Prostate gland (tissue), 2 donors: ENCODE measurements at regions not wholly inside any gene's neighbourhood (a gene's known extent, or its start where the extent isn't known, plus 50 kb on each side); places are given as distances from the start of the nearest gene placed in this dataset.

Experiments
- DNase-seq: peaks from one replicate; pipeline ENCODE4 v3.0.0-alpha.2; 2019; ENCODE audit warnings: low spot score
- H3K27ac ChIP-seq, 2 donors: fragments of 200-600 bp; sonication (generic); 2 replicates each; pipeline ENCODE4 v1.5.1; 2017 to 2019
- H3K27me3 ChIP-seq: fragments of 200-600 bp; sonication (generic); replicated peaks from 2 replicates; pipeline ENCODE4 v1.5.1; 2019; ENCODE audit not compliant: insufficient read depth
- H3K36me3 ChIP-seq, 2 donors: fragments of 200-600 bp; sonication (generic); 1 replicate in 1 of 2; 2 replicates in 1 of 2; pipeline versions ENCODE4 v1.5.1 to v1.8.1; 2017 to 2019
- H3K4me1 ChIP-seq: fragments of 200-600 bp; sonication (generic); replicated peaks from 2 replicates; pipeline ENCODE4 v1.5.1; 2019
- H3K4me3 ChIP-seq, 2 donors: fragments of 200-600 bp; sonication (generic); 2 replicates each; pipeline ENCODE4 v1.5.1; 2017 to 2019
- H3K9me3 ChIP-seq: fragments of 200-600 bp; sonication (generic); 2 replicates; pipeline ENCODE4 v1.5.1; 2017
- CTCF ChIP-seq, 4 experiments: fragments of 200-600 bp in 2 of 4; fragments of 450-650 bp in 2 of 4; sonication (generic) in 2 of 4; IDR thresholded peaks; 1 replicate in 3 of 4; 2 replicates in 1 of 4; pipeline ENCODE4 v1.5.1; 2016 to 2019; ENCODE audit warnings: antibody characterized with exemption in 4 of 4, mild to moderate bottlenecking in 2 of 4, moderate library complexity in 2 of 4
- POLR2A ChIP-seq: fragments of 450-650 bp; IDR thresholded peaks from one replicate; pipeline ENCODE4 v1.6.1; 2016; ENCODE audit warnings: antibody characterized with exemption, mild to moderate bottlenecking
- POLR2AphosphoS5 ChIP-seq: sonication (generic); formaldehyde crosslinking; IDR thresholded peaks from one replicate; pipeline ENCODE4 v1.6.1; 2017; ENCODE audit warnings: antibody characterized with exemption
- WGBS: methylation state at CpG from one replicate; pipeline ENCODE4 v1.1.5; 2018; 5-methylcytosine and 5-hydroxymethylcytosine counted together
- intact Hi-C: fragments of 100-400 bp; cut with DNase I; formaldehyde crosslinking; loops from one replicate; pipeline ENCODE4 v1.14.2; 2022

GRCh38 chr7:106374437-106374836 lies 89.7 kb upstream of the NAMPT start:
- DNase-seq, result no peak
- Histone ChIP-seq H3K9me3 (no peaks in the 10 kb centered on the region), H3K4me1 (no peaks in the 10 kb centered on the region), H3K4me3 (no peak overlapping the region), H3K36me3 (no peaks in the 10 kb centered on the region), H3K27ac (no peak overlapping the region), H3K27me3 (no peaks in the 10 kb centered on the region)
- TF ChIP-seq POLR2A (no peak), CTCF (IDR thresholded peaks at IDR 0.05) (no peak), POLR2AphosphoS5 (no peak)
- intact Hi-C loops, result no loop called here
- 97% methylated on average over 1 of the region's 1 CpG for WGBS

DNA sequence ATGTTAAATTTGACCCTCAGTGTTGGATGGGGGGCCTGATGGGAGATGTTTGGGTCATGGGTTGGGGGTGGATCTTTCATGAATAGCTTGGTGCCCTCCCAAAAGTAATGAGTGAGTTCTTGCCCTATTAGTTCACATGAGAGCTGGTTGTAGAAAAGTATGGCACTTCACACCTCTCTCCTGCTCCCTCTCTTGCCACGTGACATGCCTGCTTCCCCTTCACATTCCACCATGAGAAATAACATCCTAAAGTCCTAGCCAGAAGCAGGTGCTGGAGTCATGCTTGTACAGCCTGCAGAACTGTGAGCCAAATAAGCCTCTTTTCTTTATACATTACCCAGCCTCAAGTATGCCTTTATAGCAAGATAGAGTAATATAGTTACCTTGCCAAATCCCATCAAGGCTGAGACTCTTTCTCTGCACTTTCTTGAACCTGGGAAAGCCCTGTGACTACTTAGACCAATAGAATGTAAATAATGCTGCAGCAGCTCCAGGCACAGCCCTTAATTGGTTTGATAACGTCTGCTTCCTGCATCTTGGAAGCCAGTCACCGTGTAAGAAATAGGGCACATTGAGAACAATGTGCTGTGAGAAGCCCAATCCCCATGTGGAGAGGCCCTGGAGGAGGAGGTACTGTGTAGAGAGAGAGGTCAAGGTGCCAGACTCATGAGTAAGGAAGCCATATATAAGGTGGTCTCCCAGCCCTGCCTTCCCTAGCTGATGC lies 88.0 kb upstream of the NAMPT start:
- TF ChIP-seq POLR2AphosphoS5 (no peak), POLR2A (no peak), CTCF (IDR thresholded peaks at IDR 0.05) (no peak)
- no peak for DNase-seq
- intact Hi-C loops, result no loop called here
- WGBS, result 38% methylated on average over 3 of the region's 3 CpGs
- no peaks in the 10 kb centered on the region for H3K27me3 ChIP-seq
- H3K4me3 ChIP-seq, result no peak overlapping the region
- H3K27ac ChIP-seq, result no peak overlapping the region
- H3K4me1 ChIP-seq, result no peaks in the 10 kb centered on the region
- H3K9me3 ChIP-seq, result no peaks in the 10 kb centered on the region
- no peaks in the 10 kb centered on the region for H3K36me3 ChIP-seq

GRCh38 chr7:106372126-106372525 lies 87.3 kb upstream of the NAMPT start:
- Histone ChIP-seq H3K4me1 (no peaks in the 10 kb centered on the region), H3K27me3 (no peaks in the 10 kb centered on the region), H3K9me3 (no peaks in the 10 kb centered on the region), H3K36me3 (no peaks in the 10 kb centered on the region), H3K27ac (no peak overlapping the region), H3K4me3 (no peak overlapping the region)
- no peak for DNase-seq
- TF ChIP-seq POLR2AphosphoS5 (no peak), CTCF (IDR thresholded peaks at IDR 0.05) (no peak), POLR2A (no peak)
- intact Hi-C loops, result no loop called here
- 89% methylated on average over 2 of the region's 2 CpGs for WGBS

GRCh38 chr7:106371629-106372028 lies 86.8 kb upstream of the NAMPT start:
- Histone ChIP-seq H3K36me3 (no peaks in the 10 kb centered on the region), H3K27me3 (no peaks in the 10 kb centered on the region), H3K4me3 (no peak overlapping the region), H3K9me3 (no peaks in the 10 kb centered on the region), H3K4me1 (no peaks in the 10 kb centered on the region), H3K27ac (no peak overlapping the region)
- no peak for DNase-seq
- TF ChIP-seq POLR2AphosphoS5, result no peak
- no peak for TF ChIP-seq POLR2A
- no peak for TF ChIP-seq CTCF (IDR thresholded peaks at IDR 0.05)
- intact Hi-C loops, result no loop called here
- WGBS, result 89% methylated on average over 4 of the region's 4 CpGs

DNA sequence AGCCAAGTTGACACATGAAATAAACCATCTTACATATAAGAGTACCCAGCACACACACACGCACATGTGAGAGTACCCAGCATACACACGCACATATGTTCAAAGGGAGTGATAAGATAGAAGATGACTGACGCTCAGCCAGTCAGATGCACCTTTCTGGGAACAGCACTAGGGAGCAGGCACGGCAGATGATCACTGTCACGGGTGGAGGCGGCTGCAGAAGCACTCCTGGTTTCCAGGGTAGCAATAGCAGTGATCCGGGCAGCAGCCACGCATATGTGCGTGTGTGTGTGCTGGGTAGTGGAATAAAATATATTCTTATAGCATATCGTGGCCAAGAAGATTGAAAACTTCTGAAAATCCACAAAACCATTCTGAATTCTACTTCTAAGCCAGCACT lies 85.8 kb upstream of the NAMPT start:
- intact Hi-C loops, result no loop called here
- 95% methylated on average over 10 of the region's 10 CpGs for WGBS
- Histone ChIP-seq H3K27ac (no peak overlapping the region), H3K4me1 (no peaks in the 10 kb centered on the region), H3K36me3 (no peaks in the 10 kb centered on the region), H3K27me3 (no peaks in the 10 kb centered on the region), H3K4me3 (no peak overlapping the region), H3K9me3 (no peaks in the 10 kb centered on the region)
- no peak for TF ChIP-seq POLR2AphosphoS5
- TF ChIP-seq CTCF (IDR thresholded peaks at IDR 0.05), result no peak
- TF ChIP-seq POLR2A, result no peak
- no peak for DNase-seq
